ENCODE measurements at regions not wholly inside any gene's neighbourhood (a gene's known extent, or its start where the extent isn't known, plus 50 kb on each side); places are given as distances from the start of the nearest gene placed in this dataset.

- TF ChIP-seq EZH2 (IDR thresholded peaks at IDR 0.05; ENCODE audit: borderline replicate concordance, low read length), result no peak
- TF ChIP-seq CTCF (conservative IDR thresholded peaks at IDR 0.05 in 1 of 2, IDR thresholded peaks at IDR 0.05 in 1 of 2; ENCODE audit: extremely low read depth in 1 of 2, insufficient read depth in 1 of 2, low read depth in 1 of 2, low read length in 2 of 2), result no peak
These were observed 301.3 kb downstream of the CWC27 start for GRCh38 chr5:65070026-65070425.
